Epithelial cell of prostate (primary cell): ENCODE measurements at regions not wholly inside any gene's neighbourhood (a gene's known extent, or its start where the extent isn't known, plus 50 kb on each side); places are given as distances from the start of the nearest gene placed in this dataset.

Experiments
- DNase-seq: peaks from one replicate; pipeline ENCODE4 v3.0.0-alpha.2; 2011; ENCODE audit warnings: low read depth, low spot score
- H3K27ac ChIP-seq: fragments of 450-650 bp; 2 replicates; pipeline ENCODE4 v1.5.1; 2017; ENCODE audit warnings: mild to moderate bottlenecking

- DNase-seq: no peak
- H3K27ac ChIP-seq: peak overlapping the region; percentile 97
These were observed 71.2 kb upstream of the MACF1 start for GRCh38 chr1:39133340-39133684.

- peak overlapping the region; percentile 97 for H3K27ac ChIP-seq
- no peak for DNase-seq
These were observed 69.6 kb upstream of the MACF1 start for GRCh38 chr1:39134768-39135333.

- DNase-seq: no peak
- no peak overlapping the region for H3K27ac ChIP-seq
These were observed 67.9 kb upstream of the MACF1 start for GRCh38 chr1:39136638-39137037.

GRCh38 chr1:39139723-39140360 lies 64.7 kb upstream of the MACF1 start:
- H3K27ac ChIP-seq: peak overlapping the region; percentile 64
- no peak for DNase-seq

- DNase-seq: no peak
- peak overlapping the region; percentile 64 for H3K27ac ChIP-seq
These were observed 62.6 kb upstream of the MACF1 start for GRCh38 chr1:39141925-39142324.

GRCh38 chr1:39142401-39143060 lies 62.0 kb upstream of the MACF1 start:
- H3K27ac ChIP-seq: peak overlapping the region; percentile 64
- no peak for DNase-seq

- H3K27ac ChIP-seq: peak overlapping the region; percentile 60
- DNase-seq: no peak
These were observed 59.6 kb upstream of the MACF1 start for GRCh38 chr1:39144924-39145323.

DNA sequence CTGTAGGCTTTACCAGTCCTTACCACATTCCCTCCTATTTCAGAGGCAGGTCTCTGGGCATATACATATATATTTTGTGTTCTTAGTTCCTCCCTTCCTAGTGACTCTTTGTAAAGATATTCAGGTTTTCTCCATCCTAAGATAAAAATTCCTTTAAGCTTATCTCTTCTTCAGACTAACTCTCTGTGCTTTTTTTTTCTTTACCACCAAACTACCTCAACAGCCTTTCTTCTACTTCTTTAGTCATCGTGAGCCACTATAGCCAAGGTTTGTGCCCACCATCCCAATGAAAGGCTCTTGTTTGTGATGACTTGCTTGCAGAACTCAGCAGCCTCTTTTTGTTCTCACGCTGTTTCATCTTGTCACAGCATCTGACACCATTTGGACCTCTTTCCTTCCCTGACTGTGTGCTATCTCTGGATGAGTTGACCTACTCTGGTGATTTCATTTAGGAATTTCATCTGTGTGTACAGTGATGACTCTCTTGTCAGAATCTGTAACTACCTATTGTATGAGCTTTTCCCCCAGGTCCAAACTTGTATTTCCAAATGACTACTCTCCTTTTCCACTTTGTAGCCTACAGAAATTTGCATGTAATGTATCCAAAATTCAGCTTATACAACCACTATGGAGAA lies 59.0 kb upstream of the MACF1 start:
- H3K27ac ChIP-seq: peak overlapping the region; percentile 60
- DNase-seq: no peak

DNA sequence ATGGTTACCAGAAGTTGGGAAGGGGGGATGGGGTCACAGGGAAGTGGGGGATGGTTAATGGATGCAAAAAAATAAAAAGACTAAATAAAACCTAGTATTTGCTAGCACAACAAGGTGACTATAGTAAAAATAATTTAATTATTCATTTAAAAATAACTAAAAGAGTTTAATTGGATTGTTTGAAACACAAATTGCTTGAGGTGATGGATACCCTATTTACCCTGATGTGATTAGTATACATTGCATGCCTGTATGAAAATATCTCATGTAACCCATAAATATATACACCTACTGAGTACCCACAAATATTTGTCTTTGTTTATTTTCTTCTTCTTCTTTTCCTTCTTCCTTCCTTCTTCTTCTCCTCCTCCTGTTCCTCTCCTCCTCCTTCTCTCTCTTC lies 57.8 kb upstream of the MACF1 start:
- H3K27ac ChIP-seq: no peak overlapping the region
- DNase-seq: no peak

DNA sequence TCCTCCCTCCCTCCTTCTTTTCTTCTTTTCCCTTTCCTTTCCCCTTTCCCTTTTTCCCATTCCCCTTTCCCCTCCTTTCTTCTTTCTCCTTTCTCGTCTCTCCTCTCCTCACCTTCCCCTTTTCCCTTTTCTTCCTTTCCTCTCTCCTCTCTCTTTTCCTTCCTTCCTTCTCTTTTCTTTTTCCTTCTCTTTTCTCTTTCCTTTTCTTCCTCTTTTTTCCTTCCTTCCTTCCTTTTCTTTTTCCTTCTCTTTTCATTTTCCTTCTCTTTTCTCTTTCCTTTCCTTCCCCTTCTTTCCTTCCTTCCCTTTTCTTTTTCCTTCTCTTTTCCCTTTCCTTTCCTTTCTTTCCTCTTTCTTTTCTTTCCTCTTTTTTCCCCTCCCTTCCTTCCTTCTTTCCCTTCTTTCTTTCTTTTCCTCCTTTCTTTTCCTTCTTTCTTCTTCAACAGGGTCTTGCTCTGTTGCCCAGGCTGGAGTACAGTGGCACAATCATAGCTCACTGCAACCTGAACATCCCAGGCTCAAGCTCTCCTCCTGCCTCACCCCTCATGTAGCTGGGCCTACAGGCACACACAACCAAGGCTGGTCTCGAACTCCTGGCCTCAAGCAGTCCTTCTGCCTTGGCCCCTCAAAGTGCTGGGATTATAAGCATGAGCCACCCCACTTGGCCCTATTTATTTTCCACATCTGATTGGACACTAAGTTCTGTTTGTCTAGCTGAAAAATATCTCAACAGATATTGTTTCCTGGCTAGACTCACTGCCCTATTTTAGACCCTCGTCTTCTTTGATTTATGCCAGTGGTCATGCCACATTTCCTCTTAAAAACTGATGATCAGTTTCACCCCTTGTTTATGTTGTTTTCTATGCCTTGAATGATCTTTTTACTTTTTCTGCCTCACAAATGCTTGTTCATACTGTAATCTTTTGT lies 57.1 kb upstream of the MACF1 start:
- no peak for DNase-seq
- no peak overlapping the region for H3K27ac ChIP-seq

- DNase-seq: no peak
- no peak overlapping the region for H3K27ac ChIP-seq
These were observed 55.6 kb upstream of the MACF1 start for GRCh38 chr1:39148942-39149341.

DNA sequence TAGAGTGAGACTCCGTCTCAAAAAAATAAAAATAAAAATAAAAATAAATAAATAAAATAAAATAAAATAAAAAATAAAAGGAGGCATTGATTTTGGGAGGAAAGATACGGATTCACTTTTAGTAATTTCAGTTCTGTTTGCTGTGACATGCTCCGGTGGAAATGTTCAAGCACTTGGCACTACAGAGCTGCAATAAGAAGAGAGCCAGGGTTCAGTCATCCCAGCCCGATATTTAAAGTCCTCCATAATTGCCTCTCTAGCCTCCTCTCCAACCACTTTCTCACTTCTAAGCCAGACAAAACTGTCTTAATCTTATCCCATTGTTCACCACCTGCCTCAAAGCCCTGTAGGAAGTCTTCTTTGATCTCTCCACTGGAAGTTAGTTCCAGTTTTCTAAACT lies 55.0 kb upstream of the MACF1 start:
- H3K27ac ChIP-seq: no peak overlapping the region
- DNase-seq: no peak

- no peak overlapping the region for H3K27ac ChIP-seq
- no peak for DNase-seq
These were observed 53.7 kb upstream of the MACF1 start for GRCh38 chr1:39150779-39151178.

DNA sequence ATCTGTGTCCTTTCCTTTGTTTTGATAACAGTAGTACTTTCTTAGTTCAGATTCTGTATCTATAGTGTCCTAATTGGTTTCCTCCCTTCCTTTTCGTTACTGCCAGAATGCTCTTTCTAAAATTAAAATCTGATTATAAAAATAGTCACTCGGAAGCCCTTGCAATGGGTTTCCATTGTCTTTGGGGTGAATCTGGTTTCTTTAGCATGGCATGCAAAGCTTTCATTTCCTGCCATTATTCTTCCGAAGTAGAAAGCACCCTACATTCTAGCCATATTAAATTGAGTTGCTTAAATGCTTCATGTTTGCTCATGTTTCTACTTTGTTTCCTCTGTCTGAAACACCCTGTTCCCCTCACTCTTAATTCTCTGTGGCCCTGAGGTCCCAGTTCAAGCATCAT lies 53.2 kb upstream of the MACF1 start:
- no peak overlapping the region for H3K27ac ChIP-seq
- DNase-seq: no peak

GRCh38 chr1:39152923-39153322 lies 51.6 kb upstream of the MACF1 start:
- peak overlapping the region; percentile 93 for H3K27ac ChIP-seq
- DNase-seq: no peak

GRCh38 chr1:39153684-39154083 lies 50.8 kb upstream of the MACF1 start:
- no peak for DNase-seq
- H3K27ac ChIP-seq: peak overlapping the region; percentile 93

GRCh38 chr1:39154553-39155421 lies 49.7 kb upstream of the MACF1 start:
- DNase-seq: no peak
- peak overlapping the region; percentile 93 for H3K27ac ChIP-seq
